HepG2 (cell line): ENCODE measurements at regions not wholly inside any gene's neighbourhood (a gene's known extent, or its start where the extent isn't known, plus 50 kb on each side); places are given as distances from the start of the nearest gene placed in this dataset.

ENCODE experiments used
- DNMT1 ChIP-seq: sonication (generic); formaldehyde crosslinking; IDR thresholded peaks from 2 replicates; pipeline ENCODE4 v1.5.1; 2020; ENCODE audit warnings: mild to moderate bottlenecking, missing genetic modification reagents
- FOSL1 ChIP-seq: sonication (generic); formaldehyde crosslinking; IDR thresholded peaks from 2 replicates; pipeline ENCODE4 v1.9.0; 2021; ENCODE audit warnings: missing genetic modification reagents, borderline replicate concordance
- FOXK2 ChIP-seq: fragments of 450-650 bp; IDR thresholded peaks from 2 replicates; pipeline ENCODE4 v1.6.1; 2016
- POLR2A ChIP-seq, 2 experiments: IDR thresholded peaks; 2 replicates each; pipeline ENCODE4 v1.6.1; 2011; ENCODE audit warnings: low read depth in 2 of 2, low read length in 2 of 2, mild to moderate bottlenecking in 1 of 2, moderate library complexity in 1 of 2; ENCODE audit not compliant: insufficient read depth in 1 of 2
- SMAD1 ChIP-seq: sonication (generic); formaldehyde crosslinking; IDR thresholded peaks from 2 replicates; pipeline ENCODE4 v1.4.0; 2020; ENCODE audit warnings: missing genetic modification reagents, low read depth, mild to moderate bottlenecking, borderline replicate concordance
- U2AF2 ChIP-seq: fragments of 200-400 bp; formaldehyde crosslinking; IDR thresholded peaks from 2 replicates; pipeline ENCODE4 v1.6.1; 2017; ENCODE audit warnings: low read depth, mild to moderate bottlenecking, low read length
- ZFP41 ChIP-seq: sonication (generic); formaldehyde crosslinking; IDR thresholded peaks from 2 replicates; pipeline ENCODE4 v1.4.0; 2020; ENCODE audit warnings: mild to moderate bottlenecking, missing genetic modification reagents, borderline replicate concordance
- ZNF136 ChIP-seq: sonication (generic); formaldehyde crosslinking; IDR thresholded peaks from 2 replicates; pipeline ENCODE4 v1.8.1; 2022; ENCODE audit warnings: low read depth, mild to moderate bottlenecking, moderate library complexity, missing genetic modification reagents
- ZNF383 ChIP-seq: sonication (generic); formaldehyde crosslinking; IDR thresholded peaks from 2 replicates; pipeline ENCODE4 v1.4.0; 2020; ENCODE audit warnings: missing genetic modification reagents, mild to moderate bottlenecking, borderline replicate concordance
- ZNF557 ChIP-seq: sonication (generic); formaldehyde crosslinking; IDR thresholded peaks from 2 replicates; pipeline ENCODE4 v1.4.0; 2020; ENCODE audit warnings: missing genetic modification reagents
- ZNF644 ChIP-seq: IDR thresholded peaks from 2 replicates; pipeline ENCODE4 v1.6.1; 2016; ENCODE audit warnings: low read depth
- ZNF777 ChIP-seq: sonication (generic); formaldehyde crosslinking; IDR thresholded peaks from 2 replicates; pipeline ENCODE4 v1.4.0; 2020; ENCODE audit warnings: missing genetic modification reagents
- TF ChIP-seq, protein P1 (sequence below): sonication (generic); formaldehyde crosslinking; IDR thresholded peaks from 2 replicates; pipeline ENCODE4 v1.4.0; 2020; ENCODE audit warnings: mild to moderate bottlenecking, missing genetic modification reagents
- TF ChIP-seq, protein P2 (sequence below): sonication (generic); formaldehyde crosslinking; IDR thresholded peaks from 2 replicates; pipeline ENCODE4 v1.4.0; 2020; ENCODE audit warnings: missing genetic modification reagents, mild to moderate bottlenecking, borderline replicate concordance
- TF ChIP-seq, protein P3 (sequence below): sonication (generic); formaldehyde crosslinking; IDR thresholded peaks from 2 replicates; pipeline ENCODE4 v1.8.1; 2022; ENCODE audit warnings: low read depth, mild to moderate bottlenecking, missing genetic modification reagents
- TF ChIP-seq, protein P4 (sequence below): sonication (generic); formaldehyde crosslinking; conservative IDR thresholded peaks from 2 replicates; pipeline ENCODE4 v1.8.0; 2022; ENCODE audit warnings: mild to moderate bottlenecking, moderate library complexity, missing genetic modification reagents
- TF ChIP-seq, protein P5 (sequence below): sonication (generic); formaldehyde crosslinking; conservative IDR thresholded peaks from 2 replicates; pipeline ENCODE4 v1.5.0; 2020; ENCODE audit warnings: missing genetic modification reagents

DNA sequence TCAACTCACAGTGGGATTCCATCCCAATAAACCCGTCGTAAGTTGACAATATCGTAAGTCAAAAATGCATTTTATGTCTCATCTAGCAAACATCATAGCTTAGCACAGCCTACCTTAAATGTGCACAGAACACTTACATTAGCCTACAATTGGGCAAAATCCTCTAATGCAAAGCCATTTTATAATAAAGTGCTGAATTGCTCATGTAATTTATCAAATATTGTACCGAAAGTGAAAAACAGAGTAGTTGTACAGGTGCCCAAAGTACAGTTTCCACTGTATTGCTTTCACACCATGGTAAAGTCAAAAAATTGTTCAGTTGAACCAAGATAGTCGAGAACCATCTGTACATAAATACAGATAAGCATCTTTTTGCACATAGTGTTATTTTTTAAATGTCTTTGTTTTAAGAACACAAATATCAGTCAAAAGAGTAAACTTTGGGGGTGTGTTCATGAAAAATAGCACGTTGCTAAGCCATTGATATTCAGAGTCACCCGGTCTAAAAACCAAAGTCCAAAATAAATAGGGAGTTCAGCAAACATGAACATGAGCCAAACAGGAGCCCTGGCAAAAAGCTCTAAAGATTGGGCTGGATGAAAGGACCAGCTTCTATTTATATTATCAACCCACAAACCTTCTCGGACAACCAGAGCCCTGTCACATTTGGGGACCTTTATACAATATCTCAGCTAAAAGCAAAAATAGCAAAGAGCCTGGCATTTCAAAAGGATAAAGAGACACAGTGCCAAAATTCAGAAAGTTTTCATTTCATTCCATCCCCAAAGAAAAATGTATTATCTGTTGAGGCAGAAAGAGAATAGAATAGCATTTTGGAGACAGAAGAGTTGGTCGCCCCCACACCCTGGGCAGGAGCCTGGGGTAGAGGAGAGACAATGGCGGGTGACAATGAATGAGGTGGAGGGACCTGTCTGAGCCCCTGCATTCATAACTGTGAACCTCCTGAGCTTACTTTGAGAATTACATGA lies 105.9 kb upstream of the SH3BP4 start (continued):
- TF ChIP-seq, protein P1, sequence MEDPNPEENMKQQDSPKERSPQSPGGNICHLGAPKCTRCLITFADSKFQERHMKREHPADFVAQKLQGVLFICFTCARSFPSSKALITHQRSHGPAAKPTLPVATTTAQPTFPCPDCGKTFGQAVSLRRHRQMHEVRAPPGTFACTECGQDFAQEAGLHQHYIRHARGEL (CRISPR knock-in tag), result no peak
- TF ChIP-seq ZFP41 (CRISPR knock-in tag) (no peak), FOSL1 (CRISPR knock-in tag) (no peak), FOXK2 (peak; percentile 48; the same call in 1 of the 2 replicates), ZNF383 (CRISPR knock-in tag) (no peak; the same call in 1 of the 2 replicates), ZNF777 (no peak), U2AF2 (no peak), ZNF136 (CRISPR knock-in tag) (no peak; the same call in 1 of the 2 replicates), ZNF557 (CRISPR knock-in tag) (no peak), POLR2A (IDR thresholded peaks at IDR 0.05; ENCODE audit: insufficient read depth in 1 of 2, low read depth in 2 of 2, low read length in 2 of 2) (no peak), SMAD1 (CRISPR knock-in tag) (no peak; the same call in 1 of the 2 replicates), ZNF644 (peak; percentile 51; the same call in 1 of the 2 replicates), DNMT1 (CRISPR knock-in tag) (no peak)
- TF ChIP-seq, protein P2, sequence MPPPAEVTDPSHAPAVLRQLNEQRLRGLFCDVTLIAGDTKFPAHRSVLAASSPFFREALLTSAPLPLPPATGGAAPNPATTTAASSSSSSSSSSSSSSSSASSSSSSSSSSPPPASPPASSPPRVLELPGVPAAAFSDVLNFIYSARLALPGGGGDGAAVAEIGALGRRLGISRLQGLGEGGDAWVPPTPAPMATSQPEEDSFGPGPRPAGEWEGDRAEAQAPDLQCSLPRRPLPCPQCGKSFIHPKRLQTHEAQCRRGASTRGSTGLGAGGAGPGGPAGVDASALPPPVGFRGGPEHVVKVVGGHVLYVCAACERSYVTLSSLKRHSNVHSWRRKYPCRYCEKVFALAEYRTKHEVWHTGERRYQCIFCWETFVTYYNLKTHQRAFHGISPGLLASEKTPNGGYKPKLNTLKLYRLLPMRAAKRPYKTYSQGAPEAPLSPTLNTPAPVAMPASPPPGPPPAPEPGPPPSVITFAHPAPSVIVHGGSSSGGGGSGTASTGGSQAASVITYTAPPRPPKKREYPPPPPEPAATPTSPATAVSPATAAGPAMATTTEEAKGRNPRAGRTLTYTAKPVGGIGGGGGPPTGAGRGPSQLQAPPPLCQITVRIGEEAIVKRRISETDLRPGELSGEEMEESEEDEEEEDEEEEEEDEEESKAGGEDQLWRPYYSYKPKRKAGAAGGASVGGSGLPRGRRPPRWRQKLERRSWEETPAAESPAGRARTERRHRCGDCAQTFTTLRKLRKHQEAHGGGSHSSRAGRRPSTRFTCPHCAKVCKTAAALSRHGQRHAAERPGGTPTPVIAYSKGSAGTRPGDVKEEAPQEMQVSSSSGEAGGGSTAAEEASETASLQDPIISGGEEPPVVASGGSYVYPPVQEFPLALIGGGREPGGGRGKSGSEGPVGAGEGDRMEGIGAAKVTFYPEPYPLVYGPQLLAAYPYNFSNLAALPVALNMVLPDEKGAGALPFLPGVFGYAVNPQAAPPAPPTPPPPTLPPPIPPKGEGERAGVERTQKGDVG (CRISPR knock-in tag), result no peak
- TF ChIP-seq, protein P3, sequence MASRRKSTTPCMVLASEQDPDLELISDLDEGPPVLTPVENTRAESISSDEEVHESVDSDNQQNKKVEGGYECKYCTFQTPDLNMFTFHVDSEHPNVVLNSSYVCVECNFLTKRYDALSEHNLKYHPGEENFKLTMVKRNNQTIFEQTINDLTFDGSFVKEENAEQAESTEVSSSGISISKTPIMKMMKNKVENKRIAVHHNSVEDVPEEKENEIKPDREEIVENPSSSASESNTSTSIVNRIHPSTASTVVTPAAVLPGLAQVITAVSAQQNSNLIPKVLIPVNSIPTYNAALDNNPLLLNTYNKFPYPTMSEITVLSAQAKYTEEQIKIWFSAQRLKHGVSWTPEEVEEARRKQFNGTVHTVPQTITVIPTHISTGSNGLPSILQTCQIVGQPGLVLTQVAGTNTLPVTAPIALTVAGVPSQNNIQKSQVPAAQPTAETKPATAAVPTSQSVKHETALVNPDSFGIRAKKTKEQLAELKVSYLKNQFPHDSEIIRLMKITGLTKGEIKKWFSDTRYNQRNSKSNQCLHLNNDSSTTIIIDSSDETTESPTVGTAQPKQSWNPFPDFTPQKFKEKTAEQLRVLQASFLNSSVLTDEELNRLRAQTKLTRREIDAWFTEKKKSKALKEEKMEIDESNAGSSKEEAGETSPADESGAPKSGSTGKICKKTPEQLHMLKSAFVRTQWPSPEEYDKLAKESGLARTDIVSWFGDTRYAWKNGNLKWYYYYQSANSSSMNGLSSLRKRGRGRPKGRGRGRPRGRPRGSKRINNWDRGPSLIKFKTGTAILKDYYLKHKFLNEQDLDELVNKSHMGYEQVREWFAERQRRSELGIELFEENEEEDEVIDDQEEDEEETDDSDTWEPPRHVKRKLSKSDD (CRISPR knock-in tag), result no peak
- TF ChIP-seq, protein P4, sequence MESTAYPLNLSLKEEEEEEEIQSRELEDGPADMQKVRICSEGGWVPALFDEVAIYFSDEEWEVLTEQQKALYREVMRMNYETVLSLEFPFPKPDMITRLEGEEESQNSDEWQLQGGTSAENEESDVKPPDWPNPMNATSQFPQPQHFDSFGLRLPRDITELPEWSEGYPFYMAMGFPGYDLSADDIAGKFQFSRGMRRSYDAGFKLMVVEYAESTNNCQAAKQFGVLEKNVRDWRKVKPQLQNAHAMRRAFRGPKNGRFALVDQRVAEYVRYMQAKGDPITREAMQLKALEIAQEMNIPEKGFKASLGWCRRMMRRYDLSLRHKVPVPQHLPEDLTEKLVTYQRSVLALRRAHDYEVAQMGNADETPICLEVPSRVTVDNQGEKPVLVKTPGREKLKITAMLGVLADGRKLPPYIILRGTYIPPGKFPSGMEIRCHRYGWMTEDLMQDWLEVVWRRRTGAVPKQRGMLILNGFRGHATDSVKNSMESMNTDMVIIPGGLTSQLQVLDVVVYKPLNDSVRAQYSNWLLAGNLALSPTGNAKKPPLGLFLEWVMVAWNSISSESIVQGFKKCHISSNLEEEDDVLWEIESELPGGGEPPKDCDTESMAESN (CRISPR knock-in tag), result no peak
- TF ChIP-seq, protein P5, sequence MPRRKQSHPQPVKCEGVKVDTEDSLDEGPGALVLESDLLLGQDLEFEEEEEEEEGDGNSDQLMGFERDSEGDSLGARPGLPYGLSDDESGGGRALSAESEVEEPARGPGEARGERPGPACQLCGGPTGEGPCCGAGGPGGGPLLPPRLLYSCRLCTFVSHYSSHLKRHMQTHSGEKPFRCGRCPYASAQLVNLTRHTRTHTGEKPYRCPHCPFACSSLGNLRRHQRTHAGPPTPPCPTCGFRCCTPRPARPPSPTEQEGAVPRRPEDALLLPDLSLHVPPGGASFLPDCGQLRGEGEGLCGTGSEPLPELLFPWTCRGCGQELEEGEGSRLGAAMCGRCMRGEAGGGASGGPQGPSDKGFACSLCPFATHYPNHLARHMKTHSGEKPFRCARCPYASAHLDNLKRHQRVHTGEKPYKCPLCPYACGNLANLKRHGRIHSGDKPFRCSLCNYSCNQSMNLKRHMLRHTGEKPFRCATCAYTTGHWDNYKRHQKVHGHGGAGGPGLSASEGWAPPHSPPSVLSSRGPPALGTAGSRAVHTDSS (CRISPR knock-in tag), result no peak
